GM10266 (cell line): ENCODE measurements at regions not wholly inside any gene's neighbourhood (a gene's known extent, or its start where the extent isn't known, plus 50 kb on each side); places are given as distances from the start of the nearest gene placed in this dataset.

Source experiments
- DNase-seq: peaks from one replicate; pipeline ENCODE4 v3.0.0; 2012; ENCODE audit errors: extremely low spot score
- TF ChIP-seq, protein P1 (sequence below): IDR thresholded peaks from 2 replicates; pipeline ENCODE4 v1.5.1; 2012; ENCODE audit warnings: mild to moderate bottlenecking, low read depth; ENCODE audit not compliant: control insufficient read depth, insufficient read depth; ENCODE audit errors: missing control alignments

- no peak for DNase-seq
- TF ChIP-seq, protein P1, sequence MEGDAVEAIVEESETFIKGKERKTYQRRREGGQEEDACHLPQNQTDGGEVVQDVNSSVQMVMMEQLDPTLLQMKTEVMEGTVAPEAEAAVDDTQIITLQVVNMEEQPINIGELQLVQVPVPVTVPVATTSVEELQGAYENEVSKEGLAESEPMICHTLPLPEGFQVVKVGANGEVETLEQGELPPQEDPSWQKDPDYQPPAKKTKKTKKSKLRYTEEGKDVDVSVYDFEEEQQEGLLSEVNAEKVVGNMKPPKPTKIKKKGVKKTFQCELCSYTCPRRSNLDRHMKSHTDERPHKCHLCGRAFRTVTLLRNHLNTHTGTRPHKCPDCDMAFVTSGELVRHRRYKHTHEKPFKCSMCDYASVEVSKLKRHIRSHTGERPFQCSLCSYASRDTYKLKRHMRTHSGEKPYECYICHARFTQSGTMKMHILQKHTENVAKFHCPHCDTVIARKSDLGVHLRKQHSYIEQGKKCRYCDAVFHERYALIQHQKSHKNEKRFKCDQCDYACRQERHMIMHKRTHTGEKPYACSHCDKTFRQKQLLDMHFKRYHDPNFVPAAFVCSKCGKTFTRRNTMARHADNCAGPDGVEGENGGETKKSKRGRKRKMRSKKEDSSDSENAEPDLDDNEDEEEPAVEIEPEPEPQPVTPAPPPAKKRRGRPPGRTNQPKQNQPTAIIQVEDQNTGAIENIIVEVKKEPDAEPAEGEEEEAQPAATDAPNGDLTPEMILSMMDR: no peak
Measured at GRCh38 chr4:31094474-31094873, 374.3 kb downstream of the PCDH7 start.

DNA sequence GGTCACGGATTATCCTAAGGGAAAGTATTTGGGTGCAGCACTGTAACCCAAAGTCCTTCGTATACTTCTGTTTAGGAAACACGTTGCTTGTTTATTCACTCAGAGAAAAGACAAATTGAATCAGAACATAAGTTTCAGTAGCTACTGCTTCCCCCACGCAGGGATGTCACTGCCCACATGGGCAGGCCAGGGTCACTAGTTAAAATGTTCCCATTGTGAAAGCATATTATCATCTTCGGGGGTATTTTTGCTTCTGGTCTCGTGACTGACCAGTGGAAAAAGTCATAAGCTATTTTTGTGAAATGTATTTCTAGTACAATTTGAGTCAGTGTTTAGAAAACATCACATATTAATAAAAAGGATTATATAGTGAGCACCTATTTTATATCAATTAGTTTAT lies 377.8 kb downstream of the PCDH7 start:
- no peak for DNase-seq
- TF ChIP-seq, protein P1: no peak

- TF ChIP-seq, protein P1: no peak
- no peak for DNase-seq
Measured at GRCh38 chr4:31100536-31100935, 380.4 kb downstream of the PCDH7 start.

GRCh38 chr4:31104043-31104442 lies 383.9 kb downstream of the PCDH7 start:
- TF ChIP-seq, protein P1: no peak

DNA sequence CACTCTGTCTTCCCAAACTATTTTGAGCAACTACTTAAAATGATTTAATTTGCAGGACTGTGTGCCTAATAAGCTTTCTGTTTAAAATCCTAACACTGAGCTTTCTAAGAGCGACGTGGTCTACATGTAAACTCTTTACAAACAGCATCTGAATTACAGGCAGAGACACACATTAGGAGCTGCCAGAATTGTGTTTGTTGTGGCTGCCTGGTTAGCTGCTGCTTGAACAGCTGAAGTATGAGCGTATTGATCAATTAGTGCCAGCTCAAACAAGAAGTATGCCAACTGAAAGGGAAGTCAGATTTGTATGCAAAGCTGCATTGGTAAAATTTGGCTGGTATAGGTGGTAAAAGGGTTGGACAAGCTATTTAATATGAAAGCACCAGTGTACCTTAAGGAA lies 384.4 kb downstream of the PCDH7 start:
- TF ChIP-seq, protein P1: no peak
- DNase-seq: no peak

More at GRCh38 chr4:31104043-31104442, 383.9 kb downstream of the PCDH7 start:
- no peak for DNase-seq

- TF ChIP-seq, protein P1: no peak
Measured at GRCh38 chr4:31106419-31106818, 386.2 kb downstream of the PCDH7 start.

DNA sequence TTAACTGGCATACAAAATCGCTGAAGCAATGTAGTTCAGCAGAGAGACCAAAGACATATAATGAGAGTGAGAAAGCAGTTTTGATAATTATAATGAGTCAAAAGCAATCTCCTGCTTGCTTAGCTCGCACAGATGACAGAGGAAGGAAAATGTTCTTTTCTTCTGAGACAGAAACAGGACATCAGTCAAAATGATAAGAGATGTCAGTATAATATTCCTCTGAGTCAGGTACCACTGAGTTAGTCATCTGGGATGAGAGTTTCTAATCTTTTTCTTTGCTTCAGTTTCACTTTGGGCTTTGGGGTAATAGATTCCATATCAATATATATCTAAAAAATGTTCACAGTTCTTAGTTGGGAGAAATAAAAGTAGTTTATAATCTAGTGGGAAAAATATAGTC lies 387.2 kb downstream of the PCDH7 start:
- TF ChIP-seq, protein P1: no peak
- DNase-seq: no peak

More at GRCh38 chr4:31106419-31106818, 386.2 kb downstream of the PCDH7 start:
- no peak for DNase-seq
